ENCODE measurements at regions not wholly inside any gene's neighbourhood (a gene's known extent, or its start where the extent isn't known, plus 50 kb on each side); places are given as distances from the start of the nearest gene placed in this dataset.
"Not testable (repeated sequence)": the region's sequence is repeated elsewhere in the genome, so short reads cannot be mapped to it uniquely, and the experiment has no call there.

- POLR2A ChIA-PET; H4K20me1 ChIP-seq (ENCODE audit: insufficient read depth); H3K27ac ChIP-seq (ENCODE audit: low read depth, low read length); RAD21 ChIA-PET (ENCODE audit: low non-redundant PET in 1 of 2, low total read pairs in 2 of 2, uncharacterized antibody in 2 of 2, unreplicated experiment in 2 of 2); BruUV-seq (replicated peaks); H3K4me2 ChIP-seq (ENCODE audit: low read length); DNase-seq (ENCODE audit: low read depth, low spot score); H3K9me2 ChIP-seq (ENCODE audit: insufficient read depth); intact Hi-C loops (cut with micrococcal nuclease); H3K9ac ChIP-seq (ENCODE audit: low read length); H3K4me1 ChIP-seq (ENCODE audit: control insufficient read depth in 1 of 2, insufficient read depth in 2 of 2, low read length in 2 of 2); ATAC-seq; H3K9me3 ChIP-seq (ENCODE audit: control insufficient read depth in 1 of 2, insufficient read depth in 1 of 2, low read depth in 1 of 2, low read length in 2 of 2); H3K79me2 ChIP-seq (ENCODE audit: insufficient read depth, low read length); H2AFZ ChIP-seq (ENCODE audit: low read depth, low read length, poor library complexity, severe bottlenecking); CTCF ChIA-PET; H3K36me3 ChIP-seq (ENCODE audit: control insufficient read depth in 1 of 2, insufficient read depth in 2 of 2, low read length in 2 of 2); H3K4me3 ChIP-seq (replicated peaks in 1 of 2; ENCODE audit: low read depth in 1 of 2, low read length in 2 of 2); H3K27me3 ChIP-seq (ENCODE audit: insufficient read depth, low read length): not testable (repeated sequence)
These were observed 416.2 kb upstream of the EPHA7 start for GRCh38 chr6:93835451-93836145.

DNA sequence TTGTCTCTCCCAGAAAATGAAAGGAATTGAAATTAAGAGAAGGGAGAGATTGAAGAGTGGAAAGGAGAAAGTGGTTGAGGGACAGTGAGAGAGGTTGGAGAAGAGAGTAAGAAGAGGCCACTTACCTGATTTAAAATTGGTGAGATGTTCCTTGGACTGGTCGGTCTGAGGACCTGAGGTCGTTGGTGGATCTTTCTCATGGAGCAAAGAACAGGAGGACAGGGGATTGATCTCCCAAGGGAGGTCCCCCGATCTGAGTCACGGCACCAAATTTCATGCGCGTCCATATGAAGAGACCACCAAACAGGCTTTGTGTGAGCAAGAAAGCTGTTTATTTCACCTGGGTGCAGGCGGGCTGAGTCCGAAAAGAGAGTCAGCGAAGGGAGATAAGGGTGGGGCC lies 415.7 kb upstream of the EPHA7 start:
- ATAC-seq; H3K4me3 ChIP-seq (replicated peaks in 1 of 2; ENCODE audit: low read depth in 1 of 2, low read length in 2 of 2); H3K36me3 ChIP-seq (ENCODE audit: control insufficient read depth in 1 of 2, insufficient read depth in 2 of 2, low read length in 2 of 2); H3K9me3 ChIP-seq (ENCODE audit: control insufficient read depth in 1 of 2, insufficient read depth in 1 of 2, low read depth in 1 of 2, low read length in 2 of 2); DNase-seq (ENCODE audit: low read depth, low spot score); H2AFZ ChIP-seq (ENCODE audit: low read depth, low read length, poor library complexity, severe bottlenecking); H3K79me2 ChIP-seq (ENCODE audit: insufficient read depth, low read length); H3K4me2 ChIP-seq (ENCODE audit: low read length); H4K20me1 ChIP-seq (ENCODE audit: insufficient read depth); CTCF ChIA-PET; H3K27me3 ChIP-seq (ENCODE audit: insufficient read depth, low read length); H3K9ac ChIP-seq (ENCODE audit: low read length); BruUV-seq (replicated peaks); H3K9me2 ChIP-seq (ENCODE audit: insufficient read depth); POLR2A ChIA-PET; RAD21 ChIA-PET (ENCODE audit: low non-redundant PET in 1 of 2, low total read pairs in 2 of 2, uncharacterized antibody in 2 of 2, unreplicated experiment in 2 of 2); H3K27ac ChIP-seq (ENCODE audit: low read depth, low read length); H3K4me1 ChIP-seq (ENCODE audit: control insufficient read depth in 1 of 2, insufficient read depth in 2 of 2, low read length in 2 of 2); intact Hi-C loops (cut with micrococcal nuclease): not testable (repeated sequence)

GRCh38 chr6:93833326-93833725 lies 414.0 kb upstream of the EPHA7 start:
- H4K20me1 ChIP-seq (ENCODE audit: insufficient read depth); ATAC-seq; H3K79me2 ChIP-seq (ENCODE audit: insufficient read depth, low read length): not testable (repeated sequence)

GRCh38 chr6:93829757-93830156 lies 410.4 kb upstream of the EPHA7 start:
- H2AFZ ChIP-seq (ENCODE audit: low read depth, low read length, poor library complexity, severe bottlenecking); H3K4me3 ChIP-seq (replicated peaks in 1 of 2; ENCODE audit: low read depth in 1 of 2, low read length in 2 of 2); H3K27me3 ChIP-seq (ENCODE audit: insufficient read depth, low read length); CTCF ChIA-PET; H3K9me3 ChIP-seq (ENCODE audit: control insufficient read depth in 1 of 2, insufficient read depth in 1 of 2, low read depth in 1 of 2, low read length in 2 of 2); DNase-seq (ENCODE audit: low read depth, low spot score); H4K20me1 ChIP-seq (ENCODE audit: insufficient read depth); intact Hi-C loops (cut with micrococcal nuclease); H3K79me2 ChIP-seq (ENCODE audit: insufficient read depth, low read length); H3K36me3 ChIP-seq (ENCODE audit: control insufficient read depth in 1 of 2, insufficient read depth in 2 of 2, low read length in 2 of 2); H3K9ac ChIP-seq (ENCODE audit: low read length); BruUV-seq (replicated peaks); H3K27ac ChIP-seq (ENCODE audit: low read depth, low read length); POLR2A ChIA-PET; ATAC-seq; H3K9me2 ChIP-seq (ENCODE audit: insufficient read depth); H3K4me1 ChIP-seq (ENCODE audit: control insufficient read depth in 1 of 2, insufficient read depth in 2 of 2, low read length in 2 of 2); H3K4me2 ChIP-seq (ENCODE audit: low read length); RAD21 ChIA-PET (ENCODE audit: low non-redundant PET in 1 of 2, low total read pairs in 2 of 2, uncharacterized antibody in 2 of 2, unreplicated experiment in 2 of 2): not testable (repeated sequence)

More at GRCh38 chr6:93833326-93833725, 414.0 kb upstream of the EPHA7 start:
- H3K9me2 ChIP-seq (ENCODE audit: insufficient read depth); H3K27ac ChIP-seq (ENCODE audit: low read depth, low read length); H3K36me3 ChIP-seq (ENCODE audit: control insufficient read depth in 1 of 2, insufficient read depth in 2 of 2, low read length in 2 of 2); DNase-seq (ENCODE audit: low read depth, low spot score); H3K9ac ChIP-seq (ENCODE audit: low read length); H2AFZ ChIP-seq (ENCODE audit: low read depth, low read length, poor library complexity, severe bottlenecking); POLR2A ChIA-PET; H3K4me3 ChIP-seq (replicated peaks in 1 of 2; ENCODE audit: low read depth in 1 of 2, low read length in 2 of 2); H3K27me3 ChIP-seq (ENCODE audit: insufficient read depth, low read length); RAD21 ChIA-PET (ENCODE audit: low non-redundant PET in 1 of 2, low total read pairs in 2 of 2, uncharacterized antibody in 2 of 2, unreplicated experiment in 2 of 2); H3K4me1 ChIP-seq (ENCODE audit: control insufficient read depth in 1 of 2, insufficient read depth in 2 of 2, low read length in 2 of 2); H3K4me2 ChIP-seq (ENCODE audit: low read length); CTCF ChIA-PET; H3K9me3 ChIP-seq (ENCODE audit: control insufficient read depth in 1 of 2, insufficient read depth in 1 of 2, low read depth in 1 of 2, low read length in 2 of 2); BruUV-seq (replicated peaks); intact Hi-C loops (cut with micrococcal nuclease): not testable (repeated sequence)

Data from HCT116 (cell line).